GM19438 (cell line): ENCODE measurements at regions not wholly inside any gene's neighbourhood (a gene's known extent, or its start where the extent isn't known, plus 50 kb on each side); places are given as distances from the start of the nearest gene placed in this dataset.

Experiments used
- ATAC-seq: cut with Tn5 transposase; IDR thresholded peaks from one replicate; pipeline ENCODE4 v1.9.1; 2021; ENCODE audit warnings: low read depth; ENCODE audit not compliant: unreplicated experiment

DNA sequence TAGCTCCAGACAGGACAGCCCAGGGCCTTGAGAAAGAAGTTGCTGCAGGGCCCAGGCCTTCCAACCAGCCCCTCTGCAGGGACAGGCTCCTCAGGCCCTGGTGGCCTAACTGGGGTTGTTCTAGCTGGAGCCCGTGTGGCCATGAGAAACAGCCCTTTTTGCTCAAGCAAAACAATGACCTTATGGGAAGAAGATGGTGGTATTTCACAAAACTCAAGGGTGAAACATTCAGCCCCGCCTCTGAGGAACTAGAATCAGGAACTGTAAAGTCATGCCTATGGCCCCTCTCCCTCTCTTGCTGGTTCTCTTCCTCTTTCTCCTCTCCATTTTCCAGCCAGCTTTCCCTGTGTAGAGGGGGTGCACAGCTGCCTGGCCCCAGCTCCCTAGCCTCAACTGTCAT lies 273.3 kb downstream of the RPLP1 start:
- no peak for ATAC-seq

- ATAC-seq, result no peak
Measured at GRCh38 chr15:69727121-69727924, 274.7 kb downstream of the RPLP1 start.

- ATAC-seq, result no peak
Measured at GRCh38 chr15:69729167-69729748, 276.6 kb downstream of the RPLP1 start.

DNA sequence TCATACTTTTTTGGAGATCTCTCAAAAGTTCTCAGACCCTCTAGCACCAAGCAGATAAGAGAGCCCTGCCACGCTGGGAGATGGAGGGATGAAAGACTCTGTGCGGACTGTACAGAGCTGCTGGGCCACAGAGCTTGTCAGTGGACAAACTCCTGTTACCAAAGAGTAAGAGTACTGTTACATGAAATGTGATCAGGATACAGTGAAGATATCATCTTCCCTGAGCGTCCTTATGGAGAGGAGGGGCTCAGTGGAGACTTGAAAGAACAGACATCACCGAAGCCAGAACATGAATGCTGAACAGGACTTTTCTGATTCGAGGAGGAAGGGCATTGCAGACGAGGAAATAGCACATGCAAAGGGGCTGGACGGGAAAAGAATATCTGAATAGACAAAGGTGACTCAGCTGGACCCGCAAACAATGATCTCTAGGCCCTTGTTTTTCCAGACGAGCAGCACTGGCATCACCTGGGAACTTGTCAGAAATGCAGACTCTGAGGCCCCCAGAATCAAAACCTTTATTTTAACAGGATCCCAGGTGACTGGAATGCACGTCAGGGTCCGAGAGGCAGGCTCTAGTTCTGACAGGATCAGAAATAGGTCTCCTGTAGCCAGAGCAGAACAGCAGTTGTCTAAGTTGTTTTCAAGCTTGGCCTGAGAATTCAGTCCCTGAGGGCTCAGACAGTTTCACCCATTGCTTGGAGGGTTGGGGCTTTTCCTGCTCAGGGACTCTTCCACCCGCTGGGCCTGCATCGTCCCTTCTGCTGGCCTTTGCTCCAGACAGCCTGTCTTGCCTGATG lies 277.9 kb downstream of the RPLP1 start:
- no peak for ATAC-seq

DNA sequence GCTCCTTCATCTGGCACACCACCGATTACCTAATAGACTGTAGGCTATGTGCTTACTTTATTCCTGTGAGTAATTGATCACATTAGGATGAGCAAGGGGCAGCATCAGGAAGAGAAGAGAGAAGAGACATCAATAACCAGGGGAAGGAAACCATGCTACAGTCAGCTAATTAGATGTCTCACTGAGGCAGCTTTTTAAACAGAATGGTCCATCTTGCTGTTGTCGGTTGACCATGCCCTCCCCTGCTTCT lies 278.4 kb downstream of the RPLP1 start:
- no peak for ATAC-seq

DNA sequence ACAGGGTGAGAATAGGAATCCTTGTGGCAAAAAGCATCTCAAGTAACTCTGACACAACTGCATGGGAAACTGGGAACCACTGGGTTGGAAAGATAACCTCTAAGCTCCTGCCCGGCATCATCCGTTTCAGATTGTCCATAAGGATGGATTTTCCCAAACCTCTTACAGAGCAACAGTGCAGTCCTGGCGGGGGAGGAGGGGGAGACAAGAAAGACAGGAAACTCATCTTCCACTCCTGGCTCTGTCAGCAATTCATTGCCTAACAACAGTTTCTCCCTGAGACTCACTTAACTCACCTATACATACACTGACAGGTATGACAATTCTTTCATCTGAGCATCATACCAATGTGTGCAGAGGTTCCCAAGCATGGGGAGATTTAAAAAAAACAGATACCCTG lies 279.0 kb downstream of the RPLP1 start:
- no peak for ATAC-seq

DNA sequence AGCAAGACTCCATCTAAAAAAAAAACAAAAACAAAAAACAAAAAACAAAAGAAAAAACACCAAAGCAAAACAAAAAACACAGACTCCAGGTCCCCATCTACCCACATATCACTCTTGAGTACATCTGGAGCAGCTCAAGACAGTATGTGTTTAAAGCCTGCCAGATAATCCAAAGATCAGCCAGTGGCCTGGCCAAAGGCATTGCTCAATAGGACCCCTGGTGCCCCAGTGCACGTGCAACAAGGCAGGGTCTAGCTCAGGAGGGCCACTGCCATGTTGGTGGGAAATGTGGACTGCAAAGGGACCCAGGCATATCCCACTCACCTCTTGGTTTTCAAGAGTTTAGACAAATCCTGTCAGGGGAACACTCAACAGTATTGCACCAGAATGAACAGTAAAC lies 279.5 kb downstream of the RPLP1 start:
- no peak for ATAC-seq

DNA sequence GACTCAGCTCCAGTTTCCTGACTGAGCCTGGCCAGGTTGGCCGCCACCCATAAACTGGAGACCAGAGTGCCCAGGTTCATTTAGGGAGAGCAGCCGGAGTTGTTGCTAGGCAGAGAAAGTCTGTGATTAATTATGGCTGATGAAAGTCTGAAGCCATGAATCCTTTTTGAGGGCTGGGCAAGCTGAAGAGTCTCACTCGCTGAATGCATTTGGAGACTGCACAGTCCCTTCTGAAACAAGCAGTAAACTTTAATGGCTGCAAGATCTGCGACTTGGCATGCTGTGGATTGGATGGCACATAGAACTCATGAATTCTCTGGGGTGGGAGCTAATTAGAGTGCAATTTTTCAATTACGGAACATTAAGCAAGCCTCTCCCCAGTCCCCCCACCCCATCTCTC lies 282.1 kb downstream of the RPLP1 start:
- ATAC-seq, result no peak

DNA sequence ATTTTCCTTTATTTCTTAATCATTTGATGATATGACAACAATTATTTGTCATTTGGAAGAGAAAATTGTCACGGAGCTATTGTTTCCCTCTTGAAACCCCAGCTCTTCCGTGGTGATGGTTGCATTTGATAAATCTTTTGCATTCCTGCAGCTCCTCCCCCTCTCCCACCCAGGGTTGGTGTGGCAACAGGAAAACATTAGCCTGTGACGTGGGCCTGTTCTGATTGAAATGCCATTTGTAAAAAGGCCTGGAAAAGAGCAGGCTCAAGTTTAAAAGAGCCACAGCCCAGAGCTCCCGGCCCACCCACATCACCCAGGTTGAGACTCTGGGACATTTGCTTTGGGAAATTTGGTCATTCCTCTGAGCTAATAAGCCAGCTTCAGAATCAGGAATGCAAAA lies 282.5 kb downstream of the RPLP1 start:
- no peak for ATAC-seq

- no peak for ATAC-seq
Measured at GRCh38 chr15:69736161-69736560, 283.5 kb downstream of the RPLP1 start.

GRCh38 chr15:69737916-69738315 lies 285.3 kb downstream of the RPLP1 start:
- ATAC-seq, result no peak

GRCh38 chr15:69740684-69741083 lies 288.1 kb downstream of the RPLP1 start:
- no peak for ATAC-seq

GRCh38 chr15:69742361-69742760 lies 289.7 kb downstream of the RPLP1 start:
- no peak for ATAC-seq

DNA sequence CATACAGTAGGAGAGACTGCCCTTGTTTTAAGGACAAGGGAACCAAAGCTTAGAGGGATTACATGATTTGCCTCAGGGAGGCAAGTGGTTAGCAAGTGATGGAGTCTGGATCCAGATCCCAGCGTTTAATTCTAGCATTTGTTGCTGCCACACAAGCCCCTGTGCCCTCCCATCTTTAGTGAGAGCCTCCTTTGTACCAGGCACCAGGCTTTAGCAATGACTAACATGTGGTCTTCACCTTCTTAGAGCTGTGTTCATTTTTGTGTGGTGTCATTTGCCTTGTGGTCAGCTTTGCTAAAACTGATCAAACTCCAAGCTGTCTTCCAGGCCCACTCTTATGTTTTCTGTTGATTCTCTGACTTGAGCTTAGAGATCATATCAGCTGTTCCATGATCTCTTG lies 290.5 kb downstream of the RPLP1 start:
- ATAC-seq, result no peak

DNA sequence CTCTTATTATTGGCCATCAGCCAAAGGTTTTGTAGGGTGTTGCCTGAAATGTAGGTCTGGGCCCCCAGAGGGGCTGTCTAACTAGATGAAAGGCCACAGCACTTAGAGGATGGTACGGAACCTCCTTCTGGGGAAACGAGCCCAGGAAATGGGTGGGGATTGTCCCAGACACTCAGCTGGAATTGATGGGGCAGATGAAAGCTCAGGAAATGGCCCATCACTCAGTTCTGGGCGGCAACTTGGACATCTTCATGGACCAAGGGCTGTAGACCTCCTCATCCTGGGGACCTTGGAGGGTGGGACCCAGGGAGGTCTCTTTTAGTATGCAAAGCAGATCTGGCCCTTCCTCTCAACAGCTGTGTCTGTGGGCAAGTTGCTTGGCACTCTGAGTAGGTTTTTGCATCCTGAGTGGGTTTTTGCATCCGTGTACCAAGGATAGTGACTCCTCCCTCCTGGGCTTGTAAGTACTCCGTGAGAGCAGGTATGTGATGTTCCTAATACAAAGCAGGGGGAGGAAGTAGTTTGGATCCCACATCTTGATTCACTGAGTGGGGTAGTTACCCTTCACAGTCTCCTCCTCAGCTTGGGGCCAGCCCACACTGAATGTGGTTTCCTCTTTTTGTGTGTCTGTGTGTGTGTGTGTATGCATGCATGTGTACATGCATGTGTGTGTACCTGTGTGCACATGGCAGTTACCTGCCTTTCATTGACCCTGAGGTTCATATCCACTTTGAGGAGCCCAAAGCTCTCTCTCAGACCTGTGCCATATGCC lies 292.0 kb downstream of the RPLP1 start:
- ATAC-seq, result no peak

DNA sequence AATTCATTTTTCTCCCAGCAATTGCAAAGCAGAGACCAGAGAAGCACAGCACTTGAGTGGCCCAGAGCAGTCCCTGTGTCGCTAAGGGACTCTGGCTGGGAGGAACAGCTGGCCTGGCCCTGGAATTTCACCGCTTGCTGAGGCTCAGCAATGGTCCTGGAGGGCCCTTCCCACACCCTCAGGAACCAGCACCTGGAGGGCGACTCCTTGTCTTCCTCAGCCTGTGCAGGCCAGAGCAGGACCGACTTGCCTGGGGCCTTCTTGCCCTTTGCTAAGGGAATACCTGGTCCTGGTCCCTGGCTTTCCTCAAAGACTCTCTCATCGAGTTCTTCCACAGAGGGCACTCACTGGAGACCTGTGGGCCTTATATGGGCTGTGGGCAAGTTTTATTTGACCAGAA lies 294.6 kb downstream of the RPLP1 start:
- no peak for ATAC-seq

DNA sequence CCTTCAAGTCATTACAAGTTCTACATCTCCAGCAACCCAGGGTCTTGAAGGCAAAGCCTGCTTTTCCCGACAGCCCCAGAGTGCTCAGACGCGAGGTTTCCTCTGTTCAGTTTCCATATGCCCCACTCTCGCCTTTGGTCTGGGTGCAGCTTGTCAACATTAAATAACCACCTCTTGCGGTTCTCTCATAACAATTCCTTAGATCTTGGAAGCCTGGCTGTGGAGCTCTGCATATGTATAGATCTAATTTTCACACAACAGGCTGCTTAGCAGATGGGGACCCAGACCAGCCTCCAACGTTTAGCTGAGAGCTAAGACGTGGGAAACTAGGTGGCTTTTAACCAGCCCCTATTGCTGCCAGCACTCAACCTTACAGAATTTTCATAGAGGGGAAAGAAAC lies 295.5 kb downstream of the RPLP1 start:
- no peak for ATAC-seq

DNA sequence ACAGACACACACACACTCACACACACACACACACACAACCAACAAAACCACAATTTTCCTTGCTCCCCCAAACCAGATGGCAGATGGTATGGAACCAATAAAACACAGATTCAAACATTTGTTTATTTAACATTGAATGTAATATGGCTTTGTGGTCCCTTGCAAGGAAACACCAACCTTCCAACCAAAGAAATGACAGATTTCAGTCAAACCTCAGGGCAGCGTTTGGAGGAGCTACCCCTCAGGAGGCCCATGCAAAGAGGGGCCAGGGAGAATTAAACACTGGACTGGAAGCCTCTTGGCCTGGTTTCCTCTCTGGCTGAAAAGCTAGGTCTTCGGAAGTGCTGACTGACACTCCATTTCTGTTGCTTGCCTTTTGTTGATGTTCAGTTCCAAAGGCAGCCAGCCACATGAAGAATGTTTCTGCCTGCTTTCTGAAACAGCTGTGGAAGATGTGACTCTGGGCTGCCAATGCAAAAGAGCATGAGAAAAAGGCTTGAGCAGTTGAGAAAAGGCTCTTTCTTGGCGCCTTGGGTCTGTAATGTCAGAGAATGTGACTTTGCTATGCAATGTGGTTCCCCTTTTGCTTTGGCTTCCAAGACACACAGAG lies 296.1 kb downstream of the RPLP1 start:
- ATAC-seq, result no peak

GRCh38 chr15:69749274-69749673 lies 296.7 kb downstream of the RPLP1 start:
- no peak for ATAC-seq

GRCh38 chr15:69749797-69750196 lies 297.2 kb downstream of the RPLP1 start:
- ATAC-seq, result no peak

- no peak for ATAC-seq
Measured at GRCh38 chr15:69750253-69750652, 297.6 kb downstream of the RPLP1 start.
